ENCODE measurements at regions not wholly inside any gene's neighbourhood (a gene's known extent, or its start where the extent isn't known, plus 50 kb on each side); places are given as distances from the start of the nearest gene placed in this dataset.

- intact Hi-C loops (cut with micrococcal nuclease; ENCODE audit: unreplicated experiment) = no loop called here
Observed at GRCh38 chr11:104665641-104666040, 232.6 kb downstream of the CASP12 start.

GRCh38 chr11:104663190-104664140, 234.8 kb downstream of the CASP12 start:
- Histone ChIP-seq H3K36me3 (ENCODE audit: insufficient read depth, low read length) (no peaks in the 10 kb centered on the region), H2AFZ (ENCODE audit: low read length) (no peak overlapping the region), H3K9me3 (ENCODE audit: low read length) (no peaks in the 10 kb centered on the region), H3K4me2 (ENCODE audit: low read length) (no peak overlapping the region), H3K27ac (ENCODE audit: low read depth, low read length, poor library complexity, severe bottlenecking) (no peak overlapping the region), H3K4me3 (ENCODE audit: low read depth, low read length, poor library complexity, severe bottlenecking) (no peak overlapping the region), H3K4me1 (ENCODE audit: insufficient read depth, low read length, poor library complexity, severe bottlenecking) (no peaks in the 10 kb centered on the region), H4K20me1 (ENCODE audit: insufficient read depth, low read length) (no peaks in the 10 kb centered on the region), H3K9me2 (ENCODE audit: insufficient read depth, low read length) (no peaks in the 10 kb centered on the region), H3K79me2 (ENCODE audit: insufficient read depth, low read depth, low read length) (no peaks in the 10 kb centered on the region)
- ChIA-PET CTCF (ENCODE audit: unreplicated experiment) (no interaction called here), POLR2A (interaction anchor here (0.5 kb wide), 1 partner anchor 72 kb away, joined by 3 read pairs; no protein-coding TSS in a partner anchor)
- no TSS peak for BruUV-seq (replicated peaks)
- intact Hi-C loops (cut with micrococcal nuclease; ENCODE audit: unreplicated experiment) = no loop called here
- TF ChIP-seq CTCF (conservative IDR thresholded peaks at IDR 0.05; ENCODE audit: low read length) = no peak
- TF ChIP-seq EZH2phosphoT487 (IDR thresholded peaks at IDR 0.05; ENCODE audit: borderline replicate concordance, low read depth, low read length) = no peak
- DNase-seq (ENCODE audit: low spot score) = no peak

More at GRCh38 chr11:104665641-104666040, 232.6 kb downstream of the CASP12 start:
- Histone ChIP-seq H3K79me2 (ENCODE audit: insufficient read depth, low read depth, low read length) (no peaks in the 10 kb centered on the region), H2AFZ (ENCODE audit: low read length) (no peak overlapping the region), H3K9me2 (ENCODE audit: insufficient read depth, low read length) (no peaks in the 10 kb centered on the region), H3K4me2 (ENCODE audit: low read length) (no peak overlapping the region), H3K27ac (ENCODE audit: low read depth, low read length, poor library complexity, severe bottlenecking) (no peak overlapping the region), H4K20me1 (ENCODE audit: insufficient read depth, low read length) (no peaks in the 10 kb centered on the region), H3K36me3 (ENCODE audit: insufficient read depth, low read length) (no peaks in the 10 kb centered on the region), H3K4me3 (ENCODE audit: low read depth, low read length, poor library complexity, severe bottlenecking) (no peak overlapping the region), H3K4me1 (ENCODE audit: insufficient read depth, low read length, poor library complexity, severe bottlenecking) (no peaks in the 10 kb centered on the region), H3K9me3 (ENCODE audit: low read length) (no peaks in the 10 kb centered on the region)
- POLR2A ChIA-PET = no interaction called here
- CTCF ChIA-PET (ENCODE audit: unreplicated experiment) = no interaction called here
- no peak for DNase-seq (ENCODE audit: low spot score)
- no peak for TF ChIP-seq EZH2phosphoT487 (IDR thresholded peaks at IDR 0.05; ENCODE audit: borderline replicate concordance, low read depth, low read length)
- no peak for TF ChIP-seq CTCF (conservative IDR thresholded peaks at IDR 0.05; ENCODE audit: low read length)
- BruUV-seq (replicated peaks) = no TSS peak

- Histone ChIP-seq H3K4me1 (ENCODE audit: insufficient read depth, low read length, poor library complexity, severe bottlenecking) (no peaks in the 10 kb centered on the region), H2AFZ (ENCODE audit: low read length) (no peak overlapping the region), H3K9me2 (ENCODE audit: insufficient read depth, low read length) (no peaks in the 10 kb centered on the region), H3K79me2 (ENCODE audit: insufficient read depth, low read depth, low read length) (no peaks in the 10 kb centered on the region), H3K4me3 (ENCODE audit: low read depth, low read length, poor library complexity, severe bottlenecking) (no peak overlapping the region), H3K4me2 (ENCODE audit: low read length) (no peak overlapping the region), H3K36me3 (ENCODE audit: insufficient read depth, low read length) (no peaks in the 10 kb centered on the region), H3K9me3 (ENCODE audit: low read length) (no peaks in the 10 kb centered on the region), H4K20me1 (ENCODE audit: insufficient read depth, low read length) (no peaks in the 10 kb centered on the region), H3K27ac (ENCODE audit: low read depth, low read length, poor library complexity, severe bottlenecking) (no peak overlapping the region)
- ChIA-PET CTCF (ENCODE audit: unreplicated experiment) (no interaction called here), POLR2A (no interaction called here)
- intact Hi-C loops (cut with micrococcal nuclease; ENCODE audit: unreplicated experiment) = no loop called here
- DNase-seq (ENCODE audit: low spot score) = no peak
- no peak for TF ChIP-seq CTCF (conservative IDR thresholded peaks at IDR 0.05; ENCODE audit: low read length)
- no peak for TF ChIP-seq EZH2phosphoT487 (IDR thresholded peaks at IDR 0.05; ENCODE audit: borderline replicate concordance, low read depth, low read length)
- no TSS peak for BruUV-seq (replicated peaks)
Observed at GRCh38 chr11:104661901-104662300, 236.4 kb downstream of the CASP12 start.
